AG04450 (cell line): ENCODE measurements at regions not wholly inside any gene's neighbourhood (a gene's known extent, or its start where the extent isn't known, plus 50 kb on each side); places are given as distances from the start of the nearest gene placed in this dataset.

Source experiments
- CTCF ChIA-PET: fragments of 300-600, 350-600 bp; formaldehyde crosslinking; extraction: SDS; loops from one replicate; lab custom pipeline; 2022; ENCODE audit warnings: antibody characterized with exemption, inconsistent platforms; lab: Charles Lee
- POLR2A ChIA-PET: fragments of 350-600 bp; formaldehyde crosslinking; extraction: SDS; loops from one replicate; lab custom pipeline; 2021; ENCODE audit warnings: antibody characterized with exemption, inconsistent platforms; lab: Yijun Ruan, JAX
- DNase-seq: peaks from one replicate; pipeline ENCODE4 v3.0.0-alpha.2; 2011; ENCODE audit warnings: low read depth, low spot score
- H3K27ac ChIP-seq: one replicate; pipeline ENCODE4 v1.5.1; 2012; ENCODE audit warnings: low read depth, low read length, control low read depth
- H3K27me3 ChIP-seq: one replicate; pipeline ENCODE4 v1.6.0; 2012; ENCODE audit warnings: low read length; ENCODE audit not compliant: control insufficient read depth, insufficient read depth
- H3K4me3 ChIP-seq: 2 replicates; pipeline ENCODE4 v1.5.1; 2011; ENCODE audit warnings: mild to moderate bottlenecking, low read depth, low read length, control low read depth
- H3K9me3 ChIP-seq: 2 replicates; pipeline ENCODE4 v1.5.1; 2012; ENCODE audit warnings: low read length; ENCODE audit not compliant: control insufficient read depth, insufficient read depth
- TF ChIP-seq, protein P1 (sequence below): IDR thresholded peaks from 2 replicates; pipeline ENCODE4 v1.5.1; 2011; ENCODE audit warnings: low read depth, low read length, control low read depth, inconsistent platforms

DNA sequence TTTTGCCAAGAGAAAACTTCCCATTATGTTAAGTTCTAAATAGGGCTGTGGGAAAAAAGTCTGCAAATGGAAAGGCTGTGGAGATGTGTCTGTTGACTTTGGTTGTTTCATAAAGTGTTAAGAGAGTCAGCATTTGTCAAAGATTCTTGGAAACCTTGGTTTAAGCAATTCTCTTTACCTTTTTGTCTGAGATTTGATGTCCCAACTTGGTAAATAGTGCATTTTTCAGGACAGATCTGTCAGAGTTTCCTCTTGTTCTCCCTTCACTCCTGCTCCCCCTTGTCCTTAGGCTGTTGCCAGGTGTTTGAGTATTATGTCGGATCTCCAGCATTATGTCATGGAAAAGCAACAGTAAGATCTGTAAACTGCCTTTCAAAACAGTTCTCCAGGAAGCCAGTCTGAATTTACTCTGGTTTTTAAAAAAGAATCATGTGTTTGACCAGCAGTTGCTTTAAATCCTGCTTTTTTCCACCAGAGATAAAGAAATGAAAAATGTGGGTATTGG, 79.1 kb upstream of the ADAMTSL1 start:
- ChIA-PET CTCF (interaction anchor here (0.6 to 1.2 kb wide), 4 partner anchors 43 to 629 kb away, joined by 3 to 8 read pairs (median 5); no protein-coding TSS in a partner anchor), POLR2A (no interaction called here)
- H3K4me3 ChIP-seq: no peak overlapping the region
- DNase-seq: no peak
- no peaks in the 10 kb centered on the region for H3K27me3 ChIP-seq
- no peaks in the 10 kb centered on the region for H3K9me3 ChIP-seq
- TF ChIP-seq, protein P1, sequence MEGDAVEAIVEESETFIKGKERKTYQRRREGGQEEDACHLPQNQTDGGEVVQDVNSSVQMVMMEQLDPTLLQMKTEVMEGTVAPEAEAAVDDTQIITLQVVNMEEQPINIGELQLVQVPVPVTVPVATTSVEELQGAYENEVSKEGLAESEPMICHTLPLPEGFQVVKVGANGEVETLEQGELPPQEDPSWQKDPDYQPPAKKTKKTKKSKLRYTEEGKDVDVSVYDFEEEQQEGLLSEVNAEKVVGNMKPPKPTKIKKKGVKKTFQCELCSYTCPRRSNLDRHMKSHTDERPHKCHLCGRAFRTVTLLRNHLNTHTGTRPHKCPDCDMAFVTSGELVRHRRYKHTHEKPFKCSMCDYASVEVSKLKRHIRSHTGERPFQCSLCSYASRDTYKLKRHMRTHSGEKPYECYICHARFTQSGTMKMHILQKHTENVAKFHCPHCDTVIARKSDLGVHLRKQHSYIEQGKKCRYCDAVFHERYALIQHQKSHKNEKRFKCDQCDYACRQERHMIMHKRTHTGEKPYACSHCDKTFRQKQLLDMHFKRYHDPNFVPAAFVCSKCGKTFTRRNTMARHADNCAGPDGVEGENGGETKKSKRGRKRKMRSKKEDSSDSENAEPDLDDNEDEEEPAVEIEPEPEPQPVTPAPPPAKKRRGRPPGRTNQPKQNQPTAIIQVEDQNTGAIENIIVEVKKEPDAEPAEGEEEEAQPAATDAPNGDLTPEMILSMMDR: no peak
- no peak overlapping the region for H3K27ac ChIP-seq

DNA sequence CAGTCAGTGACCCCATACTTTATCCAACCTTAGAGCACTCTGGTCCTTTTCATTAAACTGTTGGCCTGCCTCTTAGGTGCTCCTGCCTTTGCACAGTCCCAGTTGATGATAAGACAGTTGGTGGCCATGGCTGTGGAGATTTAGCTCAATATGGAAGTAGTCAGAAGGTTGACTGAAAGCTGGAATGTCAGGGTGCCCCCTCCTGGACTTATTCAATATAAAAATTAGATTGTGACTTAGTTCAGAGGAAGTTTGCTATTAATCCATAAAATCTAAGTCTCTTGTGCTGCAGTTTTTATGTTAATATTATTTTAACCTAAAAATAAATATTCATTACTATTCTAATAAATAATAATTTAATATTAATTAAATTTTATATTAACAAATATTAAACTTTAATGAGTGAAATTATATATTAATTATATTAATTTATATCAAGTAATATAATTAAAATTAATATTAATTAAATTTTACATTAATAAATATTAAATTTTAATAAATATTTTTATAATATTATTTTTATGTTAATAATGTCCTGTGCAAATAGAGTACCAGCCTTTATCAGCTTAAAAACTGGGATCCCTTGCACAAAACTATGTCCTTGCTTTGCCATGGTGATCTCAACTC, 77.7 kb upstream of the ADAMTSL1 start:
- H3K27ac ChIP-seq: no peak overlapping the region
- POLR2A ChIA-PET: no interaction called here
- no peaks in the 10 kb centered on the region for H3K27me3 ChIP-seq
- no peak overlapping the region for H3K4me3 ChIP-seq
- CTCF ChIA-PET: interaction anchor here (0.5 to 1.3 kb wide), 8 partner anchors 18 to 632 kb away, joined by 3 to 11 read pairs (median 4); no protein-coding TSS in a partner anchor
- TF ChIP-seq, protein P1: peak; percentile 22; the same call in 1 of the 2 replicates
- H3K9me3 ChIP-seq: no peaks in the 10 kb centered on the region
- no peak for DNase-seq

DNA sequence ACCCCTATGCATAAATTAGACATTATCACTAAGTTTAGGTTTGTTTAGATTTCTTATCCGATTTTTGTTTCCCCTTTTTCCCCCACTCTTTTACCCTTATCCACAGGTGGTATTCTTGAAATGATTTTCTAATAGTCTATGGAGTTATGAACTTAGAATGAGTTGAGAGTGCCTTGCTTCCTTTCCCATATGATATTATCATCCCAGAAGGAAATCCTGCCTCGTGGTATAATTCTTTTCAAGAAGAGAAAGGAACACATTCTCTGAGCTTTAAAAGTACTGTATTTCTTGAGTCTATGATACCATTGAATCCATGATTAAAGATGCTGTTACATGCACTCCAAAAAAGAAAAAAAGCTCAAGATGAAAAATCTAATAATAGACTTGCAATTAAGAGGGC, 76.9 kb upstream of the ADAMTSL1 start:
- no peaks in the 10 kb centered on the region for H3K9me3 ChIP-seq
- POLR2A ChIA-PET: no interaction called here
- no peak for DNase-seq
- H3K27ac ChIP-seq: no peak overlapping the region
- TF ChIP-seq, protein P1: no peak
- CTCF ChIA-PET: interaction anchor here (0.9 to 1.5 kb wide), 3 partner anchors 45 to 142 kb away, joined by 3 to 6 read pairs (median 5); no protein-coding TSS in a partner anchor
- no peaks in the 10 kb centered on the region for H3K27me3 ChIP-seq
- H3K4me3 ChIP-seq: no peak overlapping the region

DNA sequence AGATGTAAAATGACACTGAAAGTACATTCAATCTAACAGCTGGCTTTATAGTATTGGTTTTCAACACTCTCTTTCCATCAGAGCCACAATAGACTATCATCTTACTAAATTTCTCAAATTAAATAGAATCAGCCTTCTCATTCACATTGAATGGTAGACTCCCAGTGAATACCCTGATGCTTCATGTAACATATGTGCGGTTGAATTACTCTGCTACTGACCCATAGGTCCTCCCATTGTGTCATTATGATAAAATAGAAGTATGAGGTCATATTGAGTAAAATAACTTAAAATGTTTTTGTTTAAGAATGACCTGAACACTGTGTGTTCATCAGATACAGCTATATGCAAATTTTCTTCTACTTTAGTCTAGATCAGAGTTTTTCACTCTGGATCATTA, 75.9 kb upstream of the ADAMTSL1 start:
- H3K4me3 ChIP-seq: no peak overlapping the region
- H3K9me3 ChIP-seq: no peaks in the 10 kb centered on the region
- DNase-seq: no peak
- no peak overlapping the region for H3K27ac ChIP-seq
- POLR2A ChIA-PET: no interaction called here
- TF ChIP-seq, protein P1: no peak
- CTCF ChIA-PET: interaction anchor here (1.1 to 1.5 kb wide), 2 partner anchors 44 to 143 kb away, joined by 5 to 6 read pairs; no protein-coding TSS in a partner anchor
- no peaks in the 10 kb centered on the region for H3K27me3 ChIP-seq

DNA sequence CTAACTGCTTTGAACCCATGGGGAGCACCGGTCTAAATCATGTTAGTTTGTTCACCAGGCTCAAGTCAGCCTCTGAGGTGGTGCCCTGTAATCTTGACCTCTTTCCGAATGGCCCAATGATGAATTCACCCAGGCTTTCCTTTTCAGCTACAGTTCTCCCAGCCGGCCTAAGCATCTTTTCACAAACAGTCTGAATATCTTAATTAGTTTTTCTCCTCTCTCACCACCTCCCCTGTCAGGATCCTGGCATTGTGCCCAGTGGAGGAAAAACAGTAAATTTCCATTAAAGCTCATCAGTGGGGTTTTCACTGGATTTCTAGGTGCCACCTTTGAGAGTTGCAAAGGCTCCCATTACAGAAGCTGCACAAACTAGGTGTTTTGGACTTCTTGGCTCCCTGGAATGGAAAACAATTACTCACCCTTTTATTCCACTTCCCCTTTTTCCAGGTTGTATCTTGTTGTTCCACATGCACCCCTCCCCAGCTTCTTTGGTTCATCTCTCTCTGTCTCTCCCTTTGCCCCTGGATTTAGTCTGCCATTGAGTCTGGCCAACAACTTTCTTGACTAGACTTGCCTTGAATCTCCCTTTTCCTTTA, 69.4 kb upstream of the ADAMTSL1 start:
- CTCF ChIA-PET: no interaction called here
- POLR2A ChIA-PET: no interaction called here
- TF ChIP-seq, protein P1: no peak

More for the DNA sequence above, 69.4 kb upstream of the ADAMTSL1 start:
- no peak overlapping the region for H3K27ac ChIP-seq
- no peak for DNase-seq
- no peak overlapping the region for H3K4me3 ChIP-seq
- H3K27me3 ChIP-seq: no peaks in the 10 kb centered on the region
- H3K9me3 ChIP-seq: no peaks in the 10 kb centered on the region
